ENCODE measurements at regions not wholly inside any gene's neighbourhood (a gene's known extent, or its start where the extent isn't known, plus 50 kb on each side); places are given as distances from the start of the nearest gene placed in this dataset.
A peak's percentile ranks its signal among the peaks of the same experiment; 100 is the strongest.

DNA sequence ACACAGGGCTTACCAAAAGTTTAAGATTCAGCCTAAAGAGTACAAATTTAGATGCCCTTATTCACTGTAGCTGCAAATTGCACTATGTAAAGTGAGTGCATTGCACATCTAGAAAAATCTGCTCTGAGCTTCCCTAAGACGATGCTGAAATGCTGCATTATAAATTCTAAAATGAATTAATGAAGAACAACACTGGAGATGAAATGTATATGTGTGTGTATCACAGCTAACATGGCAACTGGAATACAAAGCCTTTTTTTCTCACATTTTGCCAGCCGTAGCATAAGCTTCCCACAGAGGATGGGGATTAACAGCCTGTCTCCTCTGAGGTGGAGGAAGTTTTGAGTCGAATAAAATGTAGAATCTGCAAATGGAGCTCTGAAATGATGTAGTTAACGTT, 338.3 kb upstream of the ZEB2 start:
- DNase-seq (ENCODE audit: low read depth, low spot score), result no peak

DNA sequence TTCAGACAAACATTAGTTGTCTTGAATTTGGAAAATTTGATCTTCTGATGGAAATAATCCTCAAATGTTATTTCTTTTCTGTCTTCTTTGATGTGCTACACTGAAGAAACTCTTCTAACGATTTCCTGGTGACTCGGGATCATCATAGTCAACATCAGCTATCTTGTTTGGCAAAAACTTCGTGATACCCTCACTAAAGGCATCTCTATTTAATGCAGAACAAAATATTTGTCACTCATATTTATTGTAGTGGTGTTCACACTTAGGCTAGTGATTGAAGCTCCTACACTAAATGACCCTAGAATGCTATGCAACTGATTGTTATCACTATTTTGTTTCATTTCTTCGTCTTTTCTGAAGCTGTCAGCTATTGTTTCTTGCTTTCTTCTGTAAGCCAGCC, 334.7 kb upstream of the ZEB2 start:
- no peak for DNase-seq (ENCODE audit: low read depth, low spot score)

DNA sequence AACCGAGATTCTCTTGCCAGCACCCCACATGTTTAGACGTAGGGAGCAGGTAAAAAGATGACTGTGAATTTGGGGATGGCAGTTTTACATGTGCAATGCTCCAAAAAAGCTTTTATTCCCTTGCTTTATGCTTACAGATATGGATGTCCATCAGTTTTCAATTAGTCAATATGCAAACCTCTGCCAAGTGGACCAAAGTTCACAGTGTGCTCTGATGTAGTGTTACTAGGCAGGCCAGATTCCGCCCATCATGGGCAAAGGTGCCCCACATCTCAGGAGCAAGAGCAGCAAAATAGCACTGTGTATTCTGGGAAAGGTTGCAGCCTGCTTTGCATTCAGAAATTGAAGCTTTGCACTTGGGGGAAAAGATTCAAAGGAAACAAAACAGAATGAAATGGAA, 329.7 kb upstream of the ZEB2 start:
- no peak for DNase-seq (ENCODE audit: low read depth, low spot score)

DNA sequence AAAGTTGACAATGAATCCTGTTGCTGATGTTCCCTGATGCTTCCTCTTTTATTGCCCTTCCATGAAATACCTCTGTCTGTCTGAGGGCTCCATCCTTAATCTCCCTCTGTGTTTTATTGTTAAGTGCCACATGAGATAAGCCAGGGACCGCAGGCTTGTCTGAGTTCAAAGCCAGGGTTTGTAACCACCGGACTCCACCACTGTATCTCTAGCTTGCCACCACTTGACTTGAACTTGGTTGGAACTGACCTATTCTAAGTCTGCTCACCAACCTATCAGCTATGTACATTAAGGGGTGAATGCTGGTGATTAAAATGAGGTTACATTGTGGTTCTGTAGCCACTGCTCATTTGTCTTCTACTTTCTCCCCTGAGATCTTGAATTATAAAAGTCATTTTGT, 328.5 kb upstream of the ZEB2 start:
- no peak for DNase-seq (ENCODE audit: low read depth, low spot score)

DNA sequence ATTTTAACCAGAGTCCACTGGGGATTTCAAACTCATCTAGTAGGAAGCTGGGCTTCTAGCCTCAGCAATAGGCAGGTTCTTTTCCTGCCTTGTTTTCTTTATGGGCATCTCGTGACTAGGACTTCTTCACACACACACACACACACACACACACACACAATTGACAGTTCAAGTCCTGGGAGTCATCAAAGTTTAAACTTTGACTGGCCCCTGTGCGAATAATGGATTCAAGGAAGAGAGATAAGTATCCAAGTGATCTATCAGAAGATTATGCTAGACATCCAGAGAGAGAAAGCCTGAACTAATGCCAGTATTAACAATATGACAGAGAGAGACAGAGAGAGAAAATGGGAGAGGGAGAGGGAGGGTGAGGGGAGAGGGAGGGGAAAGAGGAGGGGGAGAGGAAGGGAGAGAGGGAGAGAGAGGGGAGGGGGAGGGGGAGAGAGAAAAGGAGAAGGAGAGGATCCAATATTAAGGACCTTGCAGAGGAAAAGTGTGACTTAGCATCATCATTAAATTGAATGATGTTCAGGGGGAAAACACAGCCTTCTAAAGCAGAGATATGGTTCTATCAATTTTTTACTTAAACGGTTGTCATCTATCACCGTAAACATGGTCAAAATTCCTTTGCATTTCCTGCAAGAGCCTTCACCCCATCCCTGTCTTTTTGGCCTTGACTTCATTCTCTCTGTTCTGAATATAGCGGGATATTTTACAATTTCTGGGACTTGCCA, 327.6 kb upstream of the ZEB2 start:
- DNase-seq (ENCODE audit: low read depth, low spot score), result no peak

DNA sequence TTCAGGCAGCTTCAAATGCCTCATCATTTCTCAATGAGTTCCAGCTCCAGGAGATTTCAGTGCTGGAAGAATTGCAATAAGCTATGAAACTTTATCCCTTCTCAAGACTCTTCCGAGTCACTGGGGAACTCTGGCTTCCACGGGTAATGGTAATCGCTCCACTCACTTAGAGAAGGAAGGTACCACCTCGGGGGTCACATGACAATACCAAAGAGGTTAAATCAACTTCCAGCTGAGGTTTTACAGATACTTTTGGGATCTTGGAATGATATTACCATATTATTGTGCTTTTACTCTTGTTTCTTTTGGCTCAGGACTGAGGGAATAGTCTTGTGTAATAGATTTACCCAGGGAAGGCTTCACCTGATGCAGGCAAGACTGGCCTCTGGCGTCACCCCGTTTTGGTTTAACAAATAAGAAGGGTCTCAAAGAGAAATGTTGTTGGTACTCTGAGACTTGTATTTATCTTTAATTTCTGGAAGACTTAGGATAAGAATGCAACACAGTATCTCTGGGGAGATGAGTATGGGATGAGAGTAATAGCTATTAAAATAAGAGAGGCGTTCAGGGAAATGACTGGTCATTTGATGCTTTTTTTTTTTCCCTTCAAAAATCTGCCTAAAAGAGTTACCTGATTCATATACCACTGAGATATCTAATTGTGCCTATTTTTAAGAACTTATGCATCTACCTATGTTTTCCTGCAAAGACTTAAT, 316.9 kb upstream of the ZEB2 start:
- peak; percentile 51 for DNase-seq (ENCODE audit: low read depth, low spot score)

DNA sequence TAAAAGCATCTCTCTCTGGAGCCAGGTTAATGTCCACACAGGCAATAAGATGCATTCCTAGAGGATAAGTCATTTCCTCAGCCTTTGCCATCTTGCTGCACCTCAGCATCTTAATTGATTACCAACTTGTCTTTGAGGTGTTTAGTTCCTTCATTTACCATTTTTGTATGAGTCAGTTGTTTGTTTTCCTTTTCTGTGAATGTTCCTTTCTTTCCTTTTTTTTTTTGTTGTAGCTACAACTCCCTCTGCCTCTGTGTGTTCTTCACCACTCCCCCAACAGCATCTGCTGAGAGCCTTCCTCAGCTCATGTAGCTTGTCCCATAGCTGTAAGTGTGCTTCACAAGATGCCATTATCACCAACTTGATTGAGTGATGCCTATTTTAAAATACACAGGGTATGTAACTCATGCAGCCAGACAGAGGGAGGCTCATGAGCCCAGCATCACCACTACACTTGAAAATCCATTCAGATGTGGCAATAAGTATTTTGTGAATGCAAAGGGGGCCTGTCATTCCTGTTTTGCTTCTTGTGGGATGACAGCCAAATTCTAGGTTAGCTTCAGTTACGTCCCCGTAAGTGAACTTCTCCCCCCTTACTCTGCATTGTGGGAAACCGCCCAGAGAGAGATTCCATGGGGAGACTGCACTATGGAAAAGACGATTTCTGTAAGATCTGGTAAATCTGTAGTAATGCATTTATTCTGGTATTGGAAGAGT, 315.9 kb upstream of the ZEB2 start:
- DNase-seq (ENCODE audit: low read depth, low spot score), result peak; percentile 61

DNA sequence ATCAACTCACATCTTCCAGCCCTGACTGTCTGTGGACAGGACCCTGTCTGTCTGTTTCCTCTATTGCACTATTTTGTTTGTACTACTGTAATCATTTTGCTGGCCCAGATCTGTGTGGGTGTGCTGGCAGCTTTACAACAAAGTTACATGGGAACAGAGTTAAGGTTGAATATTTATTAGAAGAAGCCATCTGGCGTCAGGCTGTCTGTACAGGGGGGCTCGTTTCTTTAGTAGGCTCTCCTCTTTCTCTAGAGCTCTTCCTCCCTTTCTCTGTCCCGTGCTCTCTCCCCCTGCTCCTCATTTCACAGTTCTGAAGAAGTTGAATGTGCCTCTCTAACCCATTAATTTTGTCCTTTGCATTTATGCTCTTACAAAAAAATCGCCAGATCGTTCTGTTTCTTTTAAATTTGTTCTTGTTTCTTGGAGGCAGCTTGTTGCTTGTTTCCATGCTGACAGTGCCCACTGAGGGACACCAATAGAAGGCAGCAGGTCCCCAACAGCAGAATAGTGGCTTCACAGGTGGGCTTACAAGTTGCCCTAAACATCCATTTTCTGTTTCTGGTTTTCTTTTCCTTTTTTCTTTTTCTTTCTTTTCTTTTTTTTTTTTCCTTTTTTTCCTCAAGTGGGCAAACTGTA, 315.2 kb upstream of the ZEB2 start:
- peak; percentile 79 for DNase-seq (ENCODE audit: low read depth, low spot score)

DNA sequence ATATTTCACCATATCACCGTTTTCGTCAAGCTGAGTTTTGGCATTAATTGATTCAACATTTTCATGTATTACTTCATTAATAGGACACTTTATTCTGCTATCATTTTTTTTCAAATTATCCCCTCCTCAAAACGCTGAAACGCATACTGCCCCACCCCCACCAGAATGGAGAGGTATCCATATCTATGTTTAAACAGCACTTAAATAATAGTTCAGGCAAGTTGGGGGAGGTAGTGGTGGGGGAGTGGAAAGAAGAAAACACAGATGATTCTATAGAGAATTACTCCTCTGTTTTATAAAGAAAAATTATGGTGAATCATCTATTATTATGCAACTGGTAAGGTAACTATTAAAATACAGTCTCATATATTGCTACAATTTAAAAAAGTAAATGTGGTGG, 314.4 kb upstream of the ZEB2 start:
- DNase-seq (ENCODE audit: low read depth, low spot score), result no peak

DNA sequence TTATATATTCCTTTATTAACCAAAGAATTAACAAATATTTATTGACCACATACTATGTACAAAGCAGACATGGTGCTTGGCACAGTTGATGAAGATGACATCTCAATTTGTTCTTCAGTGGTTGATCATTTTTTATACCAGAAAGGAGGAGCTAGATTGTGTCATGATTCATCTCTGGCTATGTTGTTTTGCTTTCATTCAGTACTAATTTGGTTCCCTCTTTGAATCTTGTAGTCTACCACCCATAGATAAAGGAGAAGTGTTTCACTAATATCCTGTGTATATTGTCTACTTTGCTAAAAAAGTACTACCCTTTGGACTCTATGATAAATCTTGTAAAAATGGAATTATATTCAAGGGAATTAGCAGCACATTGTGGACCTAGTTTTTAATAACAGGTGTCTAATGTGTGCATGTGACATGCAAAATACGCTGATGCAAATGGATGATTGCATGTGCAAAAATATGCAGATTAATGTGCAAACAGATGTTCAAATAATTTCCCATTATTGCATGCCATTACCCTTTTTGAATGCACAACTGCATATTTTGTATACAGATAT, 313.2 kb upstream of the ZEB2 start:
- DNase-seq (ENCODE audit: low read depth, low spot score), result no peak

DNA sequence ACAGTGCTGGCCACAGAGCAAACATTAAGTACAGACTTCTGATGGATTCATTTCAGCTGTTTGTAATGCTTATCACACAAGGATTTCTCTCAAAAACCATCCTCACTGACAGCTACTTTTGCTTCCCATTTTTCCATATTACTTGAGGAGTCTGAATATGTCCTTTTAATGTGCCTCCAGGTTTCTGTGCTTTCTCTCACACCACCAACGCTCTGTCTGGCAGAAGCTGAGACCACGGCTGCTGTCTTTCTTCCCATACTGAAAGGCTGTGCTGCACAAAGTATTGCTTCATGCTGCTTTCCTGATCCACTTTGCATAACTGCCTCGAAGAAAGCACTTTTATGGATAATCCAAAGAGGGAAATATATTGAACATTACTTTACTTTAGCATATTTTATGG, 312.1 kb upstream of the ZEB2 start:
- no peak for DNase-seq (ENCODE audit: low read depth, low spot score)

DNA sequence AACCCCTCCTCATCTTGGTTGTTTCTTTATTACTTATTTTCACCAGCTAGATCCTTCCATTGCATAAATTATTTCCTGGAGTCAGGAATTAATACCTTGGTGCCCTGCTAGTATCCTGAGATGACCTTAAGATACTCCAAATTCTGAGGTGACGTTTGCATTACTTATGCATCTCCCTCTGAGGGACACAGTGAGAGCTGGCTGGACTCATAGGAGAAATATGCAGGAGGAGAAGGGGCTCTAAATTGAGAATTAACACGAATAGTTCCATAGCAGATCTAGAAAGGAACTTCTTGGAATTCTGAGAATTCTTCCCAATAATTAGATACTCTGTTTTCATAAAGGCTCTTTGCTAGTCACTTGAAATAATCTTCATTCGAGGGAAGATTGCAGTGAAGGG, 310.6 kb upstream of the ZEB2 start:
- peak; percentile 42 for DNase-seq (ENCODE audit: low read depth, low spot score)

DNA sequence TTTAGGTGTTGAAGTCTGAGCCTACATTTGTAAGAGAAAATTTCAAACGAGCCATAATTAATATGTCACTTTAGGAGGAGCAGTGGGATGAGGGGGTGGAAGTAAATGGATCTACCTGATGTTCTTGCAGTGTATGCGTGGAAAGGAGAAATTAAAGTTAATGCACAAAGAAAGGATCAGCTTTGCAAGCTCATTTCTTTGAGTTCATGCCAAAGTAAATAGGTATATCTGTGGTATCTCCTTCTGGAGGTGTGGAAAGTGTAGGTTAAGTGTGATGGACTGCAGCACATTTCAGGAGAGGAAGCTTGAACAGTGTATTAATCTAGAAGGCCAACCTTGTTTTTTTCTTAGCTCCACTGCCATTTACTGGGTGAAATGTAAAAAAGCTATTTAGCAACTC, 307.5 kb upstream of the ZEB2 start:
- DNase-seq (ENCODE audit: low read depth, low spot score), result no peak

DNA sequence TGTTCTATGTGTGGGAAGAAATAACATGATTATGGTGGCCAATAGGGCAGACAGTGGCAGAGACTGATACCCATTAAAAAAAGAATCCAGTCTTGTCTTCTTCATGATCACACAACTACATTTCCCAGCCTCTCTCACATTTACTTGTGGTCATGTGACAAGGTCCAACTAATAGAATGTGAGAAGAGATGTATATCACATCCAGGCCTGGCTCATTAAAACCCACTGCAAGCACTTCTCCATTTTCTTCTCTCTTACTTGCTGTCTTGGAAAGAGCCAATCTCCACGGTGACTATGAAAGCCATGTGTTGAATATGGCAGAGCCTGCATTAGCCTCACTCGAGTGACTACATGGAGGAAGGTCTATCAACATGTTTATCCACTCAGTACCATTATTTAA, 306.2 kb upstream of the ZEB2 start:
- no peak for DNase-seq (ENCODE audit: low read depth, low spot score)

DNA sequence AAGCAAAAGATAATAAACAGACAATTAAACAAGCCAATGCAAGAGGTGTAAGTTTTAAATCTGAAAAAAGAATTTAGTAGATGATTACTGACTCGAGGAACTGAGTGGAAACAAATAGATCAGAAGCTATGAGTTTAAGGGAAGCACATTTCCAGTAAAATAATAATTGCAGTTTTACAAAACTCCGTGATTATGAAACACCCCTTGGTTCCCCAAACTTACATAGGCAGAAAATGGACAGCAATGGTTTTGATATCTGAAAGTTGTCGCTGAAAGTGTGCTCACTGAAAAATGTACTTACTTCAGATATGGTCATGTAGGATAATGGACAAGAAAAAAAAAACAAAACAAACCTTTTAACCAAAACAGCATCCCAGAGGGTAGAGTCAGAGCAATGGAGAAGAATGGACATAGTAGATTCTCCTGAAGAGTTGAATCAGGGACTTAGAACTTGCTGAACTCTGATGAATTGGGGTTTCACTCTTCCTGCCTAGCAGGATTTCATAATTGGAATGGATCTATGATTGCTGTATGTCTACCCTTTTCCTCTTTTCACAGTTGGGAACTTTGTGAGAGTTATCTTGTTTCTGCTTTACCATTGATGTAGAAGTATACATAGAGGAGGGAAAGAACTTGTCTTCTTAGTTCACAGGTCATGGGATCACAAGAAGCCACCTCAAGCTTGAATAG, 305.6 kb upstream of the ZEB2 start:
- DNase-seq (ENCODE audit: low read depth, low spot score), result no peak

DNA sequence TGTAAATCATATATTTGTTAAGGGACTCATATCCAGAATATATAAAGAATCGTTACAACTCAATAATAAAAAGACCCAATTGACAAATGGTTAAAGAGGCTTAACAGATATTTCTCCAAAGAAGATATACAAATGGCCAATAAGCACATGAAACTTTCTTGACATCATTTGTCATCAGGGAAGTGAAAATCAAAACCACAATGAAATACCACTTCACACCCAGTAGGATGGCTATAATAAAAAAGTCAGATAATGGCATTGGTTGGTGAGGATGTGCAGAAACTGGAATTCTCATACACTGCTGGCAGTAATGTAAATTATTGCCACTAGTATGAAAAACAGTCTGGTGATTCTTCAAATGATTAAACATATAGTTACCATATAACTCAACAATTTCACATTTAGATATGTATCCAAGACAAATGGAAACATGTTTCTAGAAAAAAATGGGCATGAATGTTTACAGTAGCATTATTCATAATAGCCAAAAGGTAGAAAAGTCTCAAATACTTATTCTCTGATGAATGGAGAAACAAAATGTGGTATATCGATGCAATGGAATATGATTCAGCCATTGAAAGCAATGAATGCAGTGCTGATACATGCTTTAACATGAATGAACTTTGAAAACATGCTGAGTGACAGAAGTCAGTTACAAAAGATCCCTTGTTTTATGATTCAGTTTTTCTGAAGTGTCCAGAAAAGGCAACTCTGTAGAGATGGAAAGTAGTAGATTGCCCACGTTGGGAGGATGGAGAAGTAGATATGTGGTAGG, 304.6 kb upstream of the ZEB2 start:
- DNase-seq (ENCODE audit: low read depth, low spot score), result no peak

DNA sequence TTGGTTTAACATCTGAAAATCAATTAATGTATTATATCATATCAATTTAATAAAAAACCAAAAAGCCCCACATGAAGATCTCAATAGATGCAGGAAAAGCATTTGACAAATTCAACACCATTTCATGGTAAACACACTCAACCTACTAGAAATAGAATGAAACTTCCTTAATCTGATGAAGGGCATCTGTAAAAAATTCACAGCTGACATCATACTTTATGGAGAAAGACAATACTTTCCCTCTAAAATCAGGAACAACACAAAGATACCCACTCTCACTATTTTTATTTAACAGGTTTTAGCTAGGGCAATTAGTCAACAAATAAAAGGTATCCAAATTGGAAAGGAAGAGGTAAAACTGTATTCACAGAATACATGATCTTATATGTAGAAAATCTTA, 303.0 kb upstream of the ZEB2 start:
- no peak for DNase-seq (ENCODE audit: low read depth, low spot score)

DNA sequence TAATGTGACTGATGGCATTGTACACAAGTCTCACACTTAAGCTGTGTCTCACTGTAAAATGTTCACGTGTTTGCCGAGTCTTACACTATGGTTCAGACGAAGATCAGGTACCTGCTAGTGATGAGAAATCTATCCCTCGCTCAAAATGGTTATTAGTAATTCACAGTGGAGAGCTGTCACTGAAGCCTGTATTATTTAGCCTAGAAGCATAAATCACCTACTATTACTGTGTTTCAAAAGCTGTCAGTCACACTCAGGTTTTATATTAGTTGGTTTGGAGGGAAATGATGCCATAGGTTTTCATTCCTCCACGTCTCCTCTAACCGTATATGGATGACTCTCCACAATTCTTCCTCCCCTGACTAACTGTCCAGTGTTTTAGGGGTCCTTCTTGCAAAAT, 292.4 kb upstream of the ZEB2 start:
- no peak for DNase-seq (ENCODE audit: low read depth, low spot score)

DNA sequence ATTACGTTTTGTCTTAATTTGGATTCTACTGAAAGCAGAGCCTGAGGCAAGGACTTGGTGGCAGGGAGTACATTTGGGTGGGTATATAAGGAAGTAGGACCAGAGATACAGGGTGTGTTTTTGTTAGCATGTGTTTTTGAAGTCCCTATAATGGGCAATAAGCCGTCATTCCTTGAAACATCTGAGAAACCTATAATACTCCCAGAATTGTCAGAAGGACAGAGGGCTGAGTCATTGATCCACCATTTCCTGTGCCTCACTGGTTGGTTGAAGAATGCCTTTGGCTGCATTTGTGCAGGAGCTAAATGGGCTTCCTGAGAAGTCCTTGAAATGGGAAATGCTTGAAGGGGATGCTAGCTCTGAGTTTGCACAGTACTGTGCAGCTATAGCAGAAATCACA, 281.8 kb upstream of the ZEB2 start:
- DNase-seq (ENCODE audit: low read depth, low spot score), result peak; percentile 54

DNA sequence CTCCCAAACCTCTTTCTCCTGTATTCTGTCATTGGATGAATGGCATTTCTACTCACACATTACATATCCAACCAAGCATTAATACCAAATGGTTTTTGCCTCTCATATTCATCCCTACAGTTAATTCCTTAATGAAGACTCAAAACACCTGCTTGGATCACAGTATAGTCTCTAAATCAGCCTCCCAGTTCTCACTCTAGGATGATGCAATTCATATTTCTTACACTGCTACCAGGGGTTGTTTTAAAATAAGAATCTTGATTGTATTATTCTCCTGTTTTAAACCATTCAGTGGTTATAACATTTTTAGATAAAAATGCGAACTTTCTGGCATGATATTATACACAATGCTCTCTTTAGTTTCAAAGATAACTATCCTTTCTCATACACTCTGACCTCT, 281.4 kb upstream of the ZEB2 start:
- no peak for DNase-seq (ENCODE audit: low read depth, low spot score)

DNA sequence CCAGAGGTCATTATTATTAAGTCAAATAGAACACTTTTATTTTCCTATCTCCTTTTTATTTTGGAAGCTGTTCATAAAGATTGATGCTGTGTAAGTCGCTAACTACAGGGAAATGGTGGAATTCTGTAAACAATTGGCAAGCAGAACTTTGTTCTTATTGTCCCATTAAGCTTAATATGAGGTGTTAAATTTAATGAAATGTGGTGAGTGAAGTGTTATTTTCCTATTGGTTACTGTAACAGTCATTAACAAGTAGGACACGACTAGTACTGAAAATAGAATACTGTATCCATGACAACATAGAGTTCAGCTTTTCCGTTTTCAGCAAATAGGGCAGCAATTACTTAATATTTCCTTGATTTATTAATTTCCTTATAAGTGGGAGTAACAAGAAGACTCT, 279.1 kb upstream of the ZEB2 start:
- no peak for DNase-seq (ENCODE audit: low read depth, low spot score)

Data from astrocyte of the hippocampus (primary cell).